Lower lobe of right lung (tissue), 2 donors: ENCODE measurements at regions not wholly inside any gene's neighbourhood (a gene's known extent, or its start where the extent isn't known, plus 50 kb on each side); places are given as distances from the start of the nearest gene placed in this dataset.

Experiments used
- ATAC-seq, 2 donors: fragments of 200-7000 bp; cut with Tn5 transposase; one replicate each; pipeline ENCODE4 v1.9.1; 2020 to 2022; ENCODE audit warnings: mild to moderate bottlenecking in 2 of 2, moderate library complexity in 2 of 2
- DNase-seq: peaks from one replicate; pipeline ENCODE4 v3.0.0-alpha.2; 2020
- H3K27ac ChIP-seq: fragments of 200-600 bp; one replicate; pipeline ENCODE4 v1.8.0; 2022
- H3K27me3 ChIP-seq: fragments of 200-600 bp; one replicate; pipeline ENCODE4 v1.8.0; 2022; ENCODE audit warnings: low read depth
- H3K36me3 ChIP-seq: fragments of 200-600 bp; one replicate; pipeline ENCODE4 v1.8.0; 2022; ENCODE audit warnings: mild to moderate bottlenecking
- H3K4me1 ChIP-seq: fragments of 200-600 bp; one replicate; pipeline ENCODE4 v1.8.0; 2022
- H3K4me3 ChIP-seq: fragments of 200-600 bp; one replicate; pipeline ENCODE4 v1.8.0; 2022; ENCODE audit warnings: mild to moderate bottlenecking
- H3K9me3 ChIP-seq: fragments of 200-600 bp; one replicate; pipeline ENCODE4 v1.8.0; 2022
- CTCF ChIP-seq: fragments of 200-600 bp; IDR thresholded peaks from one replicate; pipeline ENCODE4 v1.8.0; 2022; ENCODE audit warnings: antibody characterized with exemption, mild to moderate bottlenecking
- intact Hi-C: fragments of 100-400 bp; cut with DNase I; formaldehyde crosslinking; loops from one replicate; pipeline ENCODE4 v1.11.0; 2022
- donor health status: DM: no; HTN: yes; CAD: no; lungs with severe emphysema.

- no peaks in the 10 kb centered on the region for H3K36me3 ChIP-seq
- H3K27ac ChIP-seq, result peak overlapping the region; percentile 100
- H3K4me1 ChIP-seq, result peaks cover 69% of the 10 kb centered on the region
- H3K27me3 ChIP-seq, result no peaks in the 10 kb centered on the region
- DNase-seq (no peak), ATAC-seq (no peak)
- intact Hi-C loops, result no loop called here
- H3K9me3 ChIP-seq, result no peaks in the 10 kb centered on the region
- TF ChIP-seq CTCF, result no peak
- H3K4me3 ChIP-seq, result no peak overlapping the region
Observed at GRCh38 chr9:129485145-129485774, 135.6 kb downstream of the C9orf50 start.

GRCh38 chr9:129484352-129485000 is 136.4 kb downstream of the C9orf50 start:
- H3K9me3 ChIP-seq, result no peaks in the 10 kb centered on the region
- H3K27ac ChIP-seq, result peak overlapping the region; percentile 100
- TF ChIP-seq CTCF, result no peak
- peaks cover 68% of the 10 kb centered on the region for H3K4me1 ChIP-seq
- H3K27me3 ChIP-seq, result no peaks in the 10 kb centered on the region
- ATAC-seq (no peak), DNase-seq (no peak)
- no peaks in the 10 kb centered on the region for H3K36me3 ChIP-seq
- intact Hi-C loops, result no loop called here
- peak overlapping the region; percentile 62 for H3K4me3 ChIP-seq

GRCh38 chr9:129483415-129484351 is 137.2 kb downstream of the C9orf50 start:
- peak; percentile 63 to 68 for ATAC-seq

GRCh38 chr9:129482521-129483414 is 138.1 kb downstream of the C9orf50 start:
- no peaks in the 10 kb centered on the region for H3K36me3 ChIP-seq
- peak overlapping the region; percentile 100 for H3K27ac ChIP-seq
- no peak for TF ChIP-seq CTCF
- peak overlapping the region; percentile 62 for H3K4me3 ChIP-seq
- peaks cover 70% of the 10 kb centered on the region for H3K4me1 ChIP-seq
- DNase-seq, result peak; percentile 84
- intact Hi-C loops, result no loop called here
- H3K27me3 ChIP-seq, result no peaks in the 10 kb centered on the region
- no peaks in the 10 kb centered on the region for H3K9me3 ChIP-seq
- ATAC-seq, result peak; percentile 85 to 88

More at GRCh38 chr9:129483415-129484351, 137.2 kb downstream of the C9orf50 start:
- Histone ChIP-seq H3K36me3 (no peaks in the 10 kb centered on the region), H3K27me3 (no peaks in the 10 kb centered on the region), H3K9me3 (no peaks in the 10 kb centered on the region), H3K4me1 (peaks cover 72% of the 10 kb centered on the region), H3K4me3 (peak overlapping the region; percentile 62), H3K27ac (peak overlapping the region; percentile 100)
- intact Hi-C loops, result no loop called here
- peak; percentile 85 for DNase-seq
- no peak for TF ChIP-seq CTCF
